BLaER1 (cell line): ENCODE measurements at regions not wholly inside any gene's neighbourhood (a gene's known extent, or its start where the extent isn't known, plus 50 kb on each side); places are given as distances from the start of the nearest gene placed in this dataset.

ENCODE experiments used
- H3K27ac ChIP-seq: shearing (Covaris generic); formaldehyde crosslinking; 2 replicates; pipeline ENCODE4 v1.8.1; 2022
- H3K27me3 ChIP-seq: shearing (Covaris generic); formaldehyde crosslinking; 2 replicates; pipeline ENCODE4 v1.8.1; 2022
- H3K36me3 ChIP-seq: shearing (Covaris generic); formaldehyde crosslinking; 2 replicates; pipeline ENCODE4 v1.8.1; 2022
- H3K4me1 ChIP-seq: shearing (Covaris generic); formaldehyde crosslinking; 2 replicates; pipeline ENCODE4 v1.8.1; 2022
- H3K4me2 ChIP-seq: shearing (Covaris generic); formaldehyde crosslinking; 2 replicates; pipeline ENCODE4 v1.8.1; 2022
- H3K4me3 ChIP-seq: shearing (Covaris generic); formaldehyde crosslinking; 2 replicates; pipeline ENCODE4 v1.8.1; 2022
- H3K9ac ChIP-seq: shearing (Covaris generic); formaldehyde crosslinking; 2 replicates; pipeline ENCODE4 v1.8.1; 2022
- H3K9me3 ChIP-seq: shearing (Covaris generic); formaldehyde crosslinking; 2 replicates; pipeline ENCODE4 v1.8.1; 2022
- H4K20me1 ChIP-seq: shearing (Covaris generic); formaldehyde crosslinking; 2 replicates; pipeline ENCODE4 v1.8.1; 2022
- Cebpa-rat ChIP-seq: shearing (Covaris generic); IDR thresholded peaks from 2 replicates; pipeline ENCODE4 v1.8.1; 2022

GRCh38 chr11:91265946-91266345, 958.7 kb upstream of the FAT3 start:
- no peaks in the 10 kb centered on the region for H3K36me3 ChIP-seq
- no peak overlapping the region for H3K4me2 ChIP-seq
- H3K9ac ChIP-seq, result no peak overlapping the region
- no peak overlapping the region for H3K4me3 ChIP-seq
- no peaks in the 10 kb centered on the region for H3K4me1 ChIP-seq
- no peaks in the 10 kb centered on the region for H3K9me3 ChIP-seq
- no peaks in the 10 kb centered on the region for H4K20me1 ChIP-seq
- no peaks in the 10 kb centered on the region for H3K27me3 ChIP-seq
- TF ChIP-seq Cebpa-rat, result no peak
- no peak overlapping the region for H3K27ac ChIP-seq

GRCh38 chr11:91264481-91264880, 960.1 kb upstream of the FAT3 start:
- TF ChIP-seq Cebpa-rat, result no peak
- H3K4me1 ChIP-seq, result no peaks in the 10 kb centered on the region
- no peak overlapping the region for H3K4me3 ChIP-seq
- no peaks in the 10 kb centered on the region for H3K9me3 ChIP-seq
- H3K27me3 ChIP-seq, result no peaks in the 10 kb centered on the region
- H3K36me3 ChIP-seq, result no peaks in the 10 kb centered on the region
- H3K27ac ChIP-seq, result no peak overlapping the region
- H3K9ac ChIP-seq, result no peak overlapping the region
- no peak overlapping the region for H3K4me2 ChIP-seq
- no peaks in the 10 kb centered on the region for H4K20me1 ChIP-seq

GRCh38 chr11:91263496-91264365, 960.9 kb upstream of the FAT3 start:
- Histone ChIP-seq H3K9me3 (no peaks in the 10 kb centered on the region), H3K27ac (no peak overlapping the region), H3K9ac (no peak overlapping the region), H3K4me1 (no peaks in the 10 kb centered on the region), H3K4me2 (no peak overlapping the region), H4K20me1 (no peaks in the 10 kb centered on the region), H3K4me3 (no peak overlapping the region), H3K36me3 (no peaks in the 10 kb centered on the region), H3K27me3 (no peaks in the 10 kb centered on the region)
- TF ChIP-seq Cebpa-rat, result no peak

- no peak overlapping the region for H3K27ac ChIP-seq
- TF ChIP-seq Cebpa-rat, result no peak
- no peak overlapping the region for H3K4me2 ChIP-seq
- H3K9me3 ChIP-seq, result no peaks in the 10 kb centered on the region
- H3K9ac ChIP-seq, result no peak overlapping the region
- H3K27me3 ChIP-seq, result no peaks in the 10 kb centered on the region
- no peaks in the 10 kb centered on the region for H3K4me1 ChIP-seq
- no peak overlapping the region for H3K4me3 ChIP-seq
- no peaks in the 10 kb centered on the region for H3K36me3 ChIP-seq
- H4K20me1 ChIP-seq, result no peaks in the 10 kb centered on the region
Measured at GRCh38 chr11:91261513-91261912, 963.1 kb upstream of the FAT3 start.

GRCh38 chr11:91258876-91259275, 965.7 kb upstream of the FAT3 start:
- Histone ChIP-seq H3K4me3 (no peak overlapping the region), H3K9me3 (no peaks in the 10 kb centered on the region), H3K4me2 (no peak overlapping the region), H3K27me3 (no peaks in the 10 kb centered on the region), H3K9ac (no peak overlapping the region), H3K36me3 (no peaks in the 10 kb centered on the region), H4K20me1 (no peaks in the 10 kb centered on the region), H3K4me1 (no peaks in the 10 kb centered on the region), H3K27ac (no peak overlapping the region)
- TF ChIP-seq Cebpa-rat, result no peak

- no peak for TF ChIP-seq Cebpa-rat
Measured at GRCh38 chr11:91257667-91258066, 967.0 kb upstream of the FAT3 start.

GRCh38 chr11:91248199-91248807, 976.3 kb upstream of the FAT3 start:
- Histone ChIP-seq H4K20me1 (no peaks in the 10 kb centered on the region), H3K9me3 (no peaks in the 10 kb centered on the region), H3K4me2 (no peak overlapping the region), H3K4me3 (no peak overlapping the region), H3K9ac (no peak overlapping the region), H3K36me3 (no peaks in the 10 kb centered on the region), H3K27me3 (no peaks in the 10 kb centered on the region), H3K4me1 (no peaks in the 10 kb centered on the region), H3K27ac (no peak overlapping the region)
- no peak for TF ChIP-seq Cebpa-rat

More at GRCh38 chr11:91257667-91258066, 967.0 kb upstream of the FAT3 start:
- H3K4me1 ChIP-seq, result no peaks in the 10 kb centered on the region
- H3K9ac ChIP-seq, result no peak overlapping the region
- H3K36me3 ChIP-seq, result no peaks in the 10 kb centered on the region
- no peaks in the 10 kb centered on the region for H4K20me1 ChIP-seq
- no peak overlapping the region for H3K27ac ChIP-seq
- no peak overlapping the region for H3K4me2 ChIP-seq
- no peak overlapping the region for H3K4me3 ChIP-seq
- H3K27me3 ChIP-seq, result no peaks in the 10 kb centered on the region
- no peaks in the 10 kb centered on the region for H3K9me3 ChIP-seq

GRCh38 chr11:91247009-91247735, 977.4 kb upstream of the FAT3 start:
- Histone ChIP-seq H4K20me1 (no peaks in the 10 kb centered on the region), H3K36me3 (no peaks in the 10 kb centered on the region), H3K9ac (no peak overlapping the region), H3K4me1 (no peaks in the 10 kb centered on the region), H3K27ac (no peak overlapping the region), H3K27me3 (no peaks in the 10 kb centered on the region), H3K4me2 (no peak overlapping the region), H3K4me3 (no peak overlapping the region), H3K9me3 (no peaks in the 10 kb centered on the region)
- TF ChIP-seq Cebpa-rat, result no peak

- TF ChIP-seq Cebpa-rat, result no peak
Measured at GRCh38 chr11:91244912-91245311, 979.7 kb upstream of the FAT3 start.

GRCh38 chr11:91243630-91244029, 981.0 kb upstream of the FAT3 start:
- no peak overlapping the region for H3K4me3 ChIP-seq
- H3K9me3 ChIP-seq, result no peaks in the 10 kb centered on the region
- no peaks in the 10 kb centered on the region for H3K27me3 ChIP-seq
- no peaks in the 10 kb centered on the region for H3K36me3 ChIP-seq
- no peak overlapping the region for H3K9ac ChIP-seq
- no peaks in the 10 kb centered on the region for H3K4me1 ChIP-seq
- no peak overlapping the region for H3K4me2 ChIP-seq
- no peaks in the 10 kb centered on the region for H4K20me1 ChIP-seq
- no peak overlapping the region for H3K27ac ChIP-seq
- TF ChIP-seq Cebpa-rat, result no peak

More at GRCh38 chr11:91244912-91245311, 979.7 kb upstream of the FAT3 start:
- H3K9ac ChIP-seq, result no peak overlapping the region
- H3K4me2 ChIP-seq, result no peak overlapping the region
- H3K27me3 ChIP-seq, result no peaks in the 10 kb centered on the region
- H3K4me3 ChIP-seq, result no peak overlapping the region
- H3K9me3 ChIP-seq, result no peaks in the 10 kb centered on the region
- no peaks in the 10 kb centered on the region for H3K4me1 ChIP-seq
- H4K20me1 ChIP-seq, result no peaks in the 10 kb centered on the region
- H3K27ac ChIP-seq, result no peak overlapping the region
- no peaks in the 10 kb centered on the region for H3K36me3 ChIP-seq
